ENCODE measurements at regions not wholly inside any gene's neighbourhood (a gene's known extent, or its start where the extent isn't known, plus 50 kb on each side); places are given as distances from the start of the nearest gene placed in this dataset.
A peak's percentile ranks its signal among the peaks of the same experiment; 100 is the strongest.
"Not testable (repeated sequence)": the region's sequence is repeated elsewhere in the genome, so short reads cannot be mapped to it uniquely, and the experiment has no call there.

DNA sequence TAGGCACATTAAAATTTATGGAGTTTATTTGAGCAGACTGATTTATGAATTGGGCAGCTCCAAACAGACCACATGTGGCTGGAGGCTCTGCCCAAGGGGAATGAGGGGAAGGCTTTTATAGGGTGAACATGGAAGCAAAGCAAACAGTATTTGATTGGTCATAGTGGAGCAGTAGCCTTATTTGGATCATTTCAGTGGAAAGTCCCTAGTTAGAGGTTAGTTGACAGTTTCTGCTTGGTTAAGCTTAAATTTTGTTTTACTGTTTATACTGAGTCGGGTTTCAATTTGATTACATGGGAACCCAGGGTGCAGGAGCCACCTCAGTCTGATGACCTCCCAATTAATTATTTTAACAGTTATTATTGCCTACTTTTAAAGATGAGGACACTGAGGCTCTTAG is 140.5 kb downstream of the NDFIP2 start:
- DNase-seq (ENCODE audit: low read depth): peak; percentile 47

DNA sequence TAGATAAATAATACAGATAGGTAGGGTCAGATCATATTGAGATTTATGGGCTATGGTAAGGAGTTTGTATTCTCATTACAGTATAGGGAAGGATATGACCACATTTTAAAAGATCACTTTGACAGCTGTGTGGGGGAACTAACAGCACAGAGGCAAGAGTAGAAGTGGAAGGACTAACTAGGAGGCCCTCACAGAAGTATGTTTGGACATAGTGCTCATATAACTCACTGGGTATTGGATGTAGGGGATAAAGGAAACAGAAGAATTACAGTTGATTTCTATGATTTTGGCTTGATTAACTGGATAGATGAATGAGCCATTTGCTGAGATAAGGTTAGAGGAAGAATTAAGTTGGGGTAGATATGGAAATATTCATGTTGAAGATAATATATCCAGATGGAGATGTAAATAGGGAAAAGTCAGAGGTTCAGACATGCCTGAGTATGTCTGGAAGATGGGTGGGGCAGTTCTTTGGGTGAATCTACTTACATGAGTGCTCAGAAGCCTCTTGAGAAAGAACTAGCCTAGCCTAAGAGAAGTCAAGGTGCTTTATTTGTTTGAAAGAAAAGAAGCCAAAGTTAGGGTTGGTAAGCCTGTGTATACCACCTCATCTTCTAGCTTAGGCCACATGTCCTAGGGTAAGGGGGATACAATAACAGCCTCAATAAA is 133.4 kb downstream of the NDFIP2 start:
- DNase-seq (ENCODE audit: low read depth): no peak

DNA sequence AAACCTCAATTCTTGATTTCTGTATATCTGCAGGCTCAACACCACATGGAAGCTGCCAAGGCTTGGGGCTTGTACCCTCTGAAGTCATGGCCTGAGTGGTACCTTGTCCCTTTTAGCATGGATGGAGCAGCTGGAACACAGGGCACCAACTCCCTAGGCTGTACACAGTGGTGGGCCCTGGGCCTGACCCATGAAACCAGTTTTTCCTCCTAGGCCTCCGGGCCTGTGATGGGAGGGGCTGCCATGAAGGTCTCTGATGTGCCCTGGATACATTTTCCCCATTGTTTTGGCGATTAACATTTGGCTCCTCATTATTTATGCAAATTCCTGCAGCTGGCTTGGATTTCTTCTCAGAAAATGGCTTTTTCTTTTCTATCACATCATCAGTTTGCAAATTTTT is 131.6 kb downstream of the NDFIP2 start:
- no peak for DNase-seq (ENCODE audit: low read depth)

DNA sequence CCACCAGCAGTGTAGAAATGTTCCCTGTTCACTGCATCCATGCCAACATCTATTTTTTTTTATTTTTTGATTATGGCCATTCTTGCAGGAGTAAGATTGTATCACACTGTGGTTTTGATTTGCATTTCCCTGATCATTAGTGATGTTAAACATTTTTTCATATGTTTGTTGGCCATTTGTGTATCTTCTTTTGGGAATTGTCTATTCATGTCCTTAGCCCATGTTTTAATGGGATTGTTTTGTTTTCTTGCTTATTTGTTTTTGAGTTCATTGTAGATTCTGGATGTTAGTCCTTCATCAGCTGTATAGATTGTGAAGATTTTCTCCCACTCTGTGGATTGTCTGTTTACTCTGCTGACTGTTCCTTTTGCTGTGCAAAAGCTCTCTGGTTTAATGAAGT is 126.9 kb downstream of the NDFIP2 start:
- not testable (repeated sequence) for DNase-seq (ENCODE audit: low read depth)

All from renal cortical epithelial cell (primary cell).